ENCODE measurements at regions not wholly inside any gene's neighbourhood (a gene's known extent, or its start where the extent isn't known, plus 50 kb on each side); places are given as distances from the start of the nearest gene placed in this dataset.
"Not testable (repeated sequence)": the region's sequence is repeated elsewhere in the genome, so short reads cannot be mapped to it uniquely, and the experiment has no call there.

- DNase-seq, result no peak
These were observed 196.4 kb downstream of the ADRA2A start for GRCh38 chr10:111273235-111273634.

- no peak for DNase-seq
These were observed 196.8 kb downstream of the ADRA2A start for GRCh38 chr10:111273635-111274034.

- DNase-seq, result no peak
These were observed 198.3 kb downstream of the ADRA2A start for GRCh38 chr10:111275091-111275490.

GRCh38 chr10:111277661-111278060 lies 200.8 kb downstream of the ADRA2A start:
- no peak for DNase-seq

GRCh38 chr10:111278266-111278665 lies 201.4 kb downstream of the ADRA2A start:
- DNase-seq, result no peak

GRCh38 chr10:111281516-111281915 lies 204.7 kb downstream of the ADRA2A start:
- DNase-seq, result no peak

- DNase-seq, result no peak
These were observed 212.6 kb downstream of the ADRA2A start for GRCh38 chr10:111289461-111289860.

GRCh38 chr10:111290649-111291048 lies 213.8 kb downstream of the ADRA2A start:
- DNase-seq, result no peak

- no peak for DNase-seq
These were observed 219.0 kb downstream of the ADRA2A start for GRCh38 chr10:111295788-111296187.

- DNase-seq, result no peak
These were observed 220.6 kb downstream of the ADRA2A start for GRCh38 chr10:111297351-111297848.

GRCh38 chr10:111298031-111298430 lies 221.2 kb downstream of the ADRA2A start:
- DNase-seq, result no peak

GRCh38 chr10:111299037-111299436 lies 222.2 kb downstream of the ADRA2A start:
- DNase-seq, result no peak

GRCh38 chr10:111303887-111304286 lies 227.1 kb downstream of the ADRA2A start:
- DNase-seq, result no peak

- DNase-seq, result no peak
These were observed 239.9 kb downstream of the ADRA2A start for GRCh38 chr10:111316722-111317212.

GRCh38 chr10:111319866-111320265 lies 243.0 kb downstream of the ADRA2A start:
- DNase-seq, result no peak

- DNase-seq, result no peak
These were observed 246.6 kb downstream of the ADRA2A start for GRCh38 chr10:111323389-111323966.

GRCh38 chr10:111332174-111332573 lies 255.3 kb downstream of the ADRA2A start:
- DNase-seq, result not testable (repeated sequence)

- no peak for DNase-seq
These were observed 259.0 kb downstream of the ADRA2A start for GRCh38 chr10:111335826-111336225.

- DNase-seq, result no peak
These were observed 261.2 kb downstream of the ADRA2A start for GRCh38 chr10:111338035-111338434.

GRCh38 chr10:111338805-111339204 lies 262.0 kb downstream of the ADRA2A start:
- no peak for DNase-seq

- no peak for DNase-seq
These were observed 268.0 kb downstream of the ADRA2A start for GRCh38 chr10:111344804-111345203.

- no peak for DNase-seq
These were observed 270.7 kb downstream of the ADRA2A start for GRCh38 chr10:111347386-111348013.

- DNase-seq, result no peak
These were observed 271.2 kb downstream of the ADRA2A start for GRCh38 chr10:111348076-111348475.

- no peak for DNase-seq
These were observed 278.0 kb downstream of the ADRA2A start for GRCh38 chr10:111354859-111355258.

GRCh38 chr10:111356571-111356970 lies 279.7 kb downstream of the ADRA2A start:
- no peak for DNase-seq

Data from activated CD4-positive, CD25-positive, alpha-beta regulatory T cell treated with anti-CD3 and anti-CD28 coated beads, Interleukin-2, amount 50 U/mL, for 72 hours (primary cell).